ENCODE measurements at regions not wholly inside any gene's neighbourhood (a gene's known extent, or its start where the extent isn't known, plus 50 kb on each side); places are given as distances from the start of the nearest gene placed in this dataset.

GRCh38 chr2:65934992-65935629 is 499.8 kb upstream of the MEIS1 start:
- TF ChIP-seq CTCF (IDR thresholded peaks at IDR 0.05) = no peak
- TF ChIP-seq ZFX (IDR thresholded peaks at IDR 0.05; ENCODE audit: borderline replicate concordance) = no peak
